KBM-7 (cell line): ENCODE measurements at regions not wholly inside any gene's neighbourhood (a gene's known extent, or its start where the extent isn't known, plus 50 kb on each side); places are given as distances from the start of the nearest gene placed in this dataset.

Experiments
- DNase-seq: peaks from one replicate; pipeline ENCODE4 v3.0.0-alpha.2; 2015
- in situ Hi-C: fragments of 300-500 bp; cut with MboI; formaldehyde crosslinking; loops from 2 replicates; pipeline ENCODE4 v1.14.3; 2020; ENCODE audit warnings: low sequenced_read_pairs, low pct_unique_long_range_greater_than_20kb, mixed read lengths

DNA sequence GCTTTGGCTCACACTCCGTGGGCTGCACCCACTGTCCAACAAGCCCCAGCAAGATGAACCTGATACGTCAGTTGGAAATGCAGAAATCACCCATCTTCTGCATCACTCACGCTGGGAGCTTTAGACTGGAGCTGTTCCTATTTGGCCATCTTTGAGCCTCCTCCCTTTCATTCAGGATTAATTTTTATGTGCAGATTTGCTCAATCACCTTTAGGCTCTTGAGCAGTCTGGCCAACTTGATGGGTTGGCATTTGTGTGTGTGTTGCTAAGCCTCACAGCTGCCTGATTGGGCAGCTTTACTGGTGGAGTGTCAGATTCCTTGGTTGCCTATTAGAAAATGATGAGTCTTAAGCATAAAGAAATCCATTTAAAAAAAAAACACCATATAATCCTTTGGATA lies 236.1 kb downstream of the KIF20B start:
- in situ Hi-C loops = no loop called here
- DNase-seq = no peak

DNA sequence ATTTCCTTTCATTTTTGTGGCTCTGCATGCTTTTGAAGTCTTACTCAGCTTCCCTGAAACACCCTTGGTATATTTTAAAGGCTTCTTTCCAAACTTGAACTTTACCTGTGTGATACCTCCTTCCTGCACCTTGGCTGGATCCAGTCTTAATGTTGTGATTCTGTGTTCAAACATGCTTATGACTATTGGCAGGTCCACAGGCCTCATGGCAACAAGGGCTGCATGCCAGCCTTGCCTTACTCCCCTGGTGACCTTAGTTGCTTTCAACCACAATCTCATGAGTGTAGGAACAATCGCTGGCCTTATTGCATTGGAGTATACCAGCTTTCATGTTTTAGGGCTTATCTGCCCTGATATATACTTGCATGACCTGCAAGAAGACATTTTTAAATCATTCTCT lies 238.7 kb downstream of the KIF20B start:
- in situ Hi-C loops = no loop called here
- no peak for DNase-seq

DNA sequence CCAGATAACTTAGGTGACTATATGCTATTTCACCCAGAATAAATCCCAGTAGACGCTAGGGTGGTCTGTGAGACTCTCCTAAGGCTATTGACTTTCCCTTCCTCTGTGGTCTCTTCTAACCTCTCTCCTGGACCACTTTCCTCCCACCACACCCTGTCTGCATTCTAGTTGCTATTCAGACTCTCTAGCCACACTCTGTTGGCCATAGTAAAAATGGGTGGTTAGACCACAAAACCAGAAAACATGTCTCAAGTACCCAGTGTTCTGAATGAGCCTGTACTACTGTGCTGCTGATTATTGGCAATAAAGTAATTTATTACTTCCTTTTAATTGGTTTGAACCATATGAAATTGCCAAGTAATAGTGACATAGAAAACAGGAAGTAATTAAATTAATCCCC lies 240.8 kb downstream of the KIF20B start:
- in situ Hi-C loops = no loop called here
- no peak for DNase-seq

DNA sequence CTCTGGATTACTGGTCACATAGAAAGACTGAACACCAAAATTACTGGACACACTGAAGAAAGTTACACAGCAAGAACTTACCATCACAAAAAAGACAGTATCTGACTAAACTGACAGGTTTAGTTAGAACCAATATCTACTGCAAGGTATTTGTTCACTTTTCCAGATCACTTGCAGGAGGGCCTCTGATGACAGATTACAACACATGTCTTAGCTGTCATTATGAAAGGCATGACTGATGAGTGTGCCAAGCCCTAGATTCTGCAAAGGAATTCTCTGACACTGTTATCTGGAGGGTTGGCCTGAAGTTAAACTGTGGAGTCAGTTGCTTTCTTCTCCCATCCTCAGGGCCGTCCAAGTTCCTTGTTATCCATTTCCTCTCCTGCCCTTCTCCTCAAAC lies 242.7 kb downstream of the KIF20B start:
- no peak for DNase-seq
- in situ Hi-C loops = no loop called here

DNA sequence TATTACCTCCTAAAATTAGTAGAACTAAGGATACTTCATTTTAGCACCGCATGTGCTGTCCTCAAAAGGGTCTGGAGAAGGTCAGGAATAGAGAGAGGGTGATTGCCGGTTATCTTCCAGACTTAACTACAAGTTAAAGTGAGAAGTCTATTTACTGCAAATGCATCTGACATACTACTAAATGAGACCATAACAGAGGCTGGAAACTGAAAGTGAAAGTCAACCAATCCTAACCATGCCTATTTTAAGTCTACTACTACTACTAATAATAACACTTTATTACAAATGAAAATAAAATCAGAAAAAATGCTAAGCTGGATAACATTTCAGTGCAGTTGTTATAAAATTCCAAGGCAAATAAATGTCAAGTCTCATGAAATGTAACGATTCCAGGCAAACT lies 244.7 kb downstream of the KIF20B start:
- in situ Hi-C loops = no loop called here
- no peak for DNase-seq

DNA sequence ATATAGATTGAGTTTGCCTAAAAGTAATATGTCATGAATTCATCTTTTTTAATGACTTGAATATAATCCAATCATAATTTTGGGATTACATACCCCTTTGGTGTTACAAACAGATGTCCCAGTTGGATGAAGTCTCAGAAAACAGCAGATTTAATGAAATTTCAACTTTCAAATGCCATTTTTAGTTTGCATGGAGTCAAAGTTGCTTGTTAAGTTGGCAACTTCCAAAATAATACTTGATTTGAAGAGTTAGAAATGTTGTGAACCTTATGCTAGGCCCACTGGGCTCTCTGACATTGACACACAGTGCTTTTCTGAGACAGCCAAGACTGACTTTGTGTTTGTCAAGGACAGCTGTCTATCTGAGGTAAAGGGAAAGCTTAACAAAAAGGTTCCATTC lies 248.1 kb downstream of the KIF20B start:
- DNase-seq = no peak

DNA sequence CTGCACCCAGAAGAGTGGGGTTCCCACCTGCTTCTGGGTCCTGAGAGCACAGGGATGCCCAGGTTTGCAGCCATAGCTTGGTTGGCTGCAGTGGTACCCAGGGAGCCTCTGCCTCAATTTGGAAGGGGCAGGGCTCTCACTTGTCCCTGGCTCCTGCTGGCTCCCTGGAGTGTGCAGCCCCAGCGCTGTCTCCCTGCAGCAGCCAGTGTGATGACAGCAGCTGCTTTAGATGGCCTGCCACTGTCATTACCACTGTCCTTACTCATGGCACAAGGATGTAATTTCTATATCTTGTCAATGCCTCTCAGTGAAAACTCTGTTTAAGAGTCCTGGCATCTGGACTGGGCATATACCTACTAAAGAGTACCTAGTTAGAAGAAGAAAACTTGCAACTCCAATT lies 250.9 kb downstream of the KIF20B start:
- in situ Hi-C loops = no loop called here
- no peak for DNase-seq

More for the DNA sequence above, 248.1 kb downstream of the KIF20B start:
- in situ Hi-C loops = no loop called here

DNA sequence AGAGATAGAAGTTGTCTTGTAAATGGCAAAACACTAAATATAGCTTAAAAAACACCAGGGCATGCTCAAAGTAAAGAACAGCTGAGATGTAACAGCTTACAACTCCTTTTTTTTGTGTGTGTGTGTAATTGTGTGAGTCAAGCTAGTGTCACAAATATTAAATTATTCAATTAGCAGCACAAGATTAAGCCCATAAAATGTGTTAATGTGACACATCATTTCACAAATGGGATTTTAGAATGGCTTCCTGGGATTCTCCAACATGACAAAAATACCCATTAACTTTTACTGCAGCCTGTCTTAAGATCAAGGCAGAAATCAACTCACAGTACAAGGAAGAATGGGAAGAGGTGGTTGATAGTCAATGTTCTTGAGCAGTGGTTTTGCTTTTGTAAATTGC lies 251.4 kb downstream of the KIF20B start:
- no peak for DNase-seq
- in situ Hi-C loops = no loop called here

DNA sequence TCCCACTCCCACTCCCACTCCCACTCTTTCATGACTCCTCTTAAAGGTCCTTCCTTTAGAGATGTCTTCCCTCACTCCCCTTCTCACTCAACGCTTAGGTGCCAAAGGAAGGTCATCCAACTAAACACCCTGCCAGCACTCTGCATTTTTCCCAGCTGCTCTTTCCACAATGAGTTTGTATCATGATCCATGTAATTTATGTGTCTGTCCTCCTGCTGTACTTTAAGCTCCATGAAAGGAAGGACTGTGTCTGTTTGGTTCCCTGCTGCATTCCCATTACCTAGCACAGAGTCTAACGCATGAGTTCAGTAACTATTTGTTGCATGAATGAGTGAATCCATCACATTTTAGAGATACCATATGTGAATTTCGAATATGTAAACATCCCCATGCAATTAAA lies 252.7 kb downstream of the KIF20B start:
- in situ Hi-C loops = no loop called here
- no peak for DNase-seq

DNA sequence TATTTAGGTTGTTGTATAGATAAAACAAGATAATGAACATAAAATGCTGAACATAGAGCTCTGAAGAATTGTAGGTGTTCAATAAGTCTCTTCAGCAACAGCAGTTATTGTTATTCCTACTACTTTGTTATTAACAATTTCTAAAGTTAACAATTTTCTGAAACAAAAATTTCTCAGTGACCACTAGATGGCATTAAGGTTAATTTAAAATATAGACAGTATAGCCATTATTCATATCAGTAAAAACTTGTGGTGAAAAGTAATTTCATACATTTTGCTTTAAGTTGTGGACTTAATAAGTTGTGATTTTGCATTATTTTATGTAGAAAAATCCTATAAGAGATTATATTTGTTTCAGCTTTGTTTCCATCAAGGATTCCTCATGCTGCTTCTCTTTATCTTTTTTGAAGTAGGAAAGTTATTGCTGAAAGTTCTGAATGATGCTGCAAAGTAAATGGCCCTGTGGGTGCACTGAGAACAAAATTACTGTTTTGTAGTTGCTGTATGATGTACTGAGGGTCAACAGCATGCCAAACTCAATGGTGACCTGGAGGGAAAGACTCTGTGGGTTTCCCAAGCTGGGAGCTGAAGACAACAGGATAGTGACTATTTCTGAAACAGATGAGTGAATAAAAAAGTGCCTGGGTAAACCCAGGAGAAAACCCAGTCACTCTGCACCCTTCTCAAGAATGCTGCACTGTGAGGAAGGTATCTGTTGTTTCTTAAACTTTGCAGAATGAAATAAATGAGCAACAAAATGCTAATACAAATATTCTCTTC lies 253.6 kb downstream of the KIF20B start:
- in situ Hi-C loops = no loop called here

DNA sequence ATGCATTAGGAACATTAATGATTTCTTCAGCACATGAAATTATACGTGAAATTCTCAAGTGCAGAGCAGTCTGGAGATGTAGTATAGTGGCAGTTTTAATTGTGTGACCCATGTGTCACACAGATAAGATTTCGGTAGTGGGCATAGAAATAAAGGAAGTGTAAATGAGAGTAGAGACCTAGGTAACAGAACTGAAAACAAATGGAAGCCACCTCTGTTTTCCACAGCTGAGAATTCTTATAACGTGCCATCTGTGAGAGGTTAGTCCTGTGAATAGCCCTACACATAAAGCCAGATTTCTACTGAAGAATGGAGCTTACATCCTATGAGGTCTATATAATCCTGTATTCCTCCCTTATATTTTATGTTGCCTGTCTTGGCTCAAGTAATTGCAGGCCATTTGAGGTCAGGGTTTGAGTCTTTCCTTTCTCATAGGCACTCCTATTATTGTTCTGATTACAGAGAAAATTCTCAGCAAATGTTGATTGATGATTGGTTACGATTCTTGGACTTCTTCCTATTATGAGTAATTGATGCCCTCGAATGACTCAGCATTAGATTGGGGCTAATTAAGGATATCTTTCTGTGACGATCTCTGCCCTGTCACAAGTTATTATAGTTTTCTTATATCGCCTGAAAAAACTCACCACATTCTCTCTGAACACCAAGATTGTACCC lies 258.2 kb downstream of the KIF20B start:
- in situ Hi-C loops = no loop called here
- no peak for DNase-seq

More for the DNA sequence above, 253.6 kb downstream of the KIF20B start:
- peak; percentile 7 for DNase-seq

DNA sequence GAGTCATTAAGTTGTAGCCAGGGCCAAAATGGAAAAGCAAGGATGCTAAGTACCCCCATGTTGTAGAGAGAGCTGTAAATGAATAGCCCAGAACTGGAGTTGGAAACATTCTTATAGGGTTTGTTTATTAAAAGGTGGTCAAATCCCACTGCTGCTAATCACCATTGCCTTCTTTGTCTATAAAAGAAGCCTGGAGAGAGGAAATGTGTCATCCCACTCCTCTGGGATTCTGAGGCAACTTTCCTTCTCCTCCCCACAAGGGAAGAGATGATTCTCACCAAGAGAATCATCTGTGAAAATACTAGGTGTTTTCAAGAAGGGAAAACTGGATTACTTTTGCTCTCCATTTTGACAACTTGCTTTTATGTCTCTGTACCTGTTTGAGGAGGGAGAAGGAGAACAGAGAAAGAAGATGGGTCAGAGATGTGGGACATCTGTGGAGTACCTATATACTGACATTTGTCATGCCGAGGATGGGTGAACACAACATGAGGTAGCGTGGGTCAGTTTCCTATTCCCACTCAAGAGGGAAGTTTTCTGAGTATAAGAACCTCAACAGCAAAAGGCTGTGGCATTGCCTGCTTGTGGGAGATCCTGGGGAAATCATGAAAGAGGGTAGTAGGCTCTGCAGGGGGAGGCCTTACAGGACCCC lies 262.2 kb downstream of the KIF20B start:
- DNase-seq = no peak
- in situ Hi-C loops = no loop called here

DNA sequence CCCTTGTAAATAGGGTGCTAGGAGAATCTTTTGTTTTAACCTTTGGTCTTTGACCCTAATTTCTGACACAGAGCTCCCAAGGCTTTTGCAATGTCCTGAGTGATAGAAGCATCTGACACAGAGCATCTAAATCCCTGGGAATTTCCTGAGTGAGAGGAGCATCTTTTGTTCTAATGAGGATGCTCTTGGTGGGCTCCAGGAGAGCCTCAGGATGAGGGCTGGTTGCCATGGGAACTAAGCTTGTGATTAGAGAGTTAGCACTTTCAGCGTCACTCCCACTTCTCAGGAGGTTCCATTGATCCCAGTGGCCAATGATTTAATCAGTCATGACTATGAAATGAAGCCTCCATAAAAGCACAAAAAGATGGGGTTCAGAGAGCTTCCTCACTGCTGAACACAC lies 264.8 kb downstream of the KIF20B start:
- in situ Hi-C loops = no loop called here
- DNase-seq = no peak

DNA sequence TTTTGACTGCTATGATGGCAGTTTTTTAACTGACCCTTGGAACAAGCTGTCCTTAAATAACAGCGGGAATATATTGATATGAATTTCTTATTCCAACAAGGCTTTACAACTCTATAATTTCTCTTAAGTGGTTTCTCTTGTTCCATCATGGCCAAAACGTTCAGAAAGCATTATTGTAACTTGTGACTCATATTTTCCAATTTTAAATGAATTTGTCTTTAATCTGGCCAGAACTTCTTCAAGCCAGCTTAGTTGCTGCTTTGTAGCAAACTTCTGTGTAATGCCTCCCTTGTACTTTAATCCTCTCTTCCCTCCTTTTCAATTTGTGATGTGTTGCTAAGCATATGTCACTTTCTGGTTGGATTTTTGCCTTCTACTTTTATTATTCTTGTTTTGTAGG lies 271.9 kb downstream of the KIF20B start:
- in situ Hi-C loops = no loop called here
- DNase-seq = no peak

DNA sequence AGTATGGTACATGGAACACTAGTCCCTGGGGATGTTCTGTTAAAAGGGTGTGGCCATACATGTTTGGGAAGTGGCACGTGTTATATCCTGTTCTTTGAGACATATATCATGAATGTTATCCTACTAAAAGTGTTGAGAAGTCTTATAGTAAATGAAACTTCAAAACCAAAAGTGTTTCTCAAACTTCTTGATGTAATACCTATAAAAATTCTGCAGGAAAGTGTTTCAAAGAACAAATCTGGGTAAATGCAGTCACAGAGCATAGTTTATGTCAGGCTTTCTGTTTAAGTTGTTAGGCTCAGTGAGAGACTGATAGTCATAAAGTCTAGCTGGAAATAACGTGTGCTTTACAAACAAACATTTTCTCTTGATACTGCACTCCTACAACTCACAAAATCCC lies 273.7 kb downstream of the KIF20B start:
- in situ Hi-C loops = no loop called here

DNA sequence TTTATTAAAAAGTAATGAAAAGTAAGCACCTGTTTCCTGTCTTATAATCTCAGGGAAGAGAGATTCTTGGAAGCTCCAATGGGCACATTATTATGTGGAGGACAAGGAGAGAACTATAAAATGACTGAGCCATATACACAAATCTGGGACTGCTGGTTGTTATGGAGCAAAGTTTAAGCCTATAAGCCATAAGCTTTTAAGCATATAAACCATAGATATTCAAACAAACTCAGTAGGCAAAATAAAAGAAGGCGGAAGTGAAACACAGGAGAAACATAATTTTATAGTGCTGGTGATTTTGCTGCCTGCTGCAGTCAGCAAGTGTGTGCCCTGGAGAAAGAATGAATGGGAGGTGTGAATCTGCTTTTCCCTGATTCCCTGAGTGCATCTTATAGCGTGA lies 274.4 kb downstream of the KIF20B start:
- in situ Hi-C loops = no loop called here

More for the DNA sequence above, 273.7 kb downstream of the KIF20B start:
- DNase-seq = no peak

DNA sequence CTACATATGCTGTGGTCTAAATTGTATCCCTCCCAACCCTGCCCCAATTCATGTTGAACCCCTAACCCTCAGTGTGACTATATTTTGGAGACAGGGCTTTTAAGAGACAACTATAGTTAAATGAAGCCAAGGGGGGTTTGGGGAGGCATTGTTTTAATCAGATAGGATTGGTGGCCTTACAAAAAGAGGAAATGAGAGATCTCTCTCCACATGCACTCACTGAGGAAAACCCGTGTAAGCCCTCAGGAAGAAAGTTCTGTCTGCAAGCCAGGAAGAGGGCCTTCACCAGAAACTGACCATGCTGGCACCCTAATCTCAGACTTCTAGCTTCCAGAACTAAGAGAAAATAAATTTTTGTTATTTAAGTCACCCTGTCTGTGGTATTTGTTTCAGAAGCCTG lies 276.7 kb downstream of the KIF20B start:
- in situ Hi-C loops = no loop called here
- DNase-seq = no peak

More for the DNA sequence above, 274.4 kb downstream of the KIF20B start:
- DNase-seq = no peak

DNA sequence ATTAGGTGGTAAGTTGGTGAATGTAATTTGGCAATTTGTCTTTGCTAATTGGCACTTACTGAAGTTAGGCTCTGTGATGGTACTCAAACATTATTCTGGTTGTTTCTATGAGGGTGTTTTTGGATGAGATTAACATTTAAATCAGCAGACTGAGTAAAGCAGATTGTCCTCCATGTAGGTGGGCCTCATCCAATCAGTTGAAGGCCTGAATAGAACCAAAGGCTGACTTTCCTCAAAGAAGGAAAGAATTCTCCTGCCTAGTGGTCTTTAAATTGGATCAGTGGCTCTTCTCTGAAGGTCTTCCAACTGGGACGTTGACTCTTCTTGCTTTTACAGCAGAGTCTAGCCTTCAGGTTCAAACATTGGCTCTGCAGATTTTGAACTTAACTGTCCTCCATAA lies 278.3 kb downstream of the KIF20B start:
- in situ Hi-C loops = no loop called here
- no peak for DNase-seq

DNA sequence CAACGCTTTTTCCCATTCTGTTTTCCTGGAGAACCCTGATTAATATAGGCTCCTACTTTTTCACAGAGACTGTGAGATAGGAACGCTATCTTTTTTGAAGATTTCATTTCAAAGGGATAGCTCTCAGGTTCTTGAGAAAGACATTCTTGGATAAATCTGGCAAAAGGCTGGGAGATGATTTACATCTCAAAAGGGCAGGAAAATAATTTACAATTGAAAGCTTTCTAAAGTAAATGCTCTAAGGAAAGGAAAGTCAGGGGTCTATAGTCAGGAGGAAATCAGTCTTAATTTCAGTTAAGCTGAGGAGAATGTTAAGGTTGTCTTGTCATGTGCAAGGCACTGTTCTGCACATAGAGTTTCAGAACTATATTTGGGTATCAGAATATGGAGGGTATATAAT lies 278.8 kb downstream of the KIF20B start:
- DNase-seq = no peak
- in situ Hi-C loops = no loop called here

DNA sequence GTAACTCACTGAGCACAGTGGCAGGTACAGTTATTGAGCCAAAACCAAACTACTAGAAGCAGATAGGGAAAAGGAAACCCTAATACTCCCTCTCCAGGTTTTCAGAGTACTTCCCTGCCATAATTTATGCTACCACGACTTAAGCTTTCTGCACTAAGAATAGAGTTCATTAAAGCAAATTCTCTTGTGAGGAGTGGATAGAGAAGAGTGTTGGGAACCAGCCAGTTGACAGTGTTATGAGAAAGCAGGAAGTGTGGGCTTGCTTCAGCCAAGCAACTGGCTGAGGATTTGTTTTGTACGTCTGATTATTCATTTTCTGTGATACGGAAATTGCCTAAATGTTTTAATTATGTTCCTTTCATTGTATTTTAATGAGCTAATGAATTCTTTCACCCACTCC lies 280.5 kb downstream of the KIF20B start:
- DNase-seq = no peak
- in situ Hi-C loops = no loop called here
